ENCODE measurements at regions not wholly inside any gene's neighbourhood (a gene's known extent, or its start where the extent isn't known, plus 50 kb on each side); places are given as distances from the start of the nearest gene placed in this dataset.

- no peak overlapping the region for H3K4me3 ChIP-seq (replicated peaks; ENCODE audit: insufficient read depth, low read length)
- H3K27me3 ChIP-seq (ENCODE audit: insufficient read depth, poor library complexity, severe bottlenecking), result no peaks in the 10 kb centered on the region
- H3K27ac ChIP-seq (replicated peaks), result no peak overlapping the region
- DNase-seq (ENCODE audit: low read depth in 1 of 2, low spot score in 1 of 2), result no peak
- TF ChIP-seq REST (IDR thresholded peaks at IDR 0.05; ENCODE audit: insufficient replicate concordance, low read depth) (no peak), GABPA (IDR thresholded peaks at IDR 0.05; ENCODE audit: low read depth) (no peak), POLR2AphosphoS5 (IDR thresholded peaks at IDR 0.05; ENCODE audit: low read depth) (no peak), CTCF (IDR thresholded peaks at IDR 0.05; ENCODE audit: insufficient read depth, low read length) (no peak)
Observed at GRCh38 chr2:215654148-215654819, 218.4 kb upstream of the FN1 start.

GRCh38 chr2:215653344-215654030, 217.6 kb upstream of the FN1 start:
- Histone ChIP-seq H3K27ac (replicated peaks) (no peak overlapping the region), H3K4me3 (replicated peaks; ENCODE audit: insufficient read depth, low read length) (no peak overlapping the region), H3K27me3 (ENCODE audit: insufficient read depth, poor library complexity, severe bottlenecking) (no peaks in the 10 kb centered on the region)
- TF ChIP-seq SPI1 (IDR thresholded peaks at IDR 0.05; ENCODE audit: borderline replicate concordance, low read depth), result no peak
- TF ChIP-seq REST (IDR thresholded peaks at IDR 0.05; ENCODE audit: insufficient replicate concordance, low read depth), result no peak
- TF ChIP-seq GABPA (IDR thresholded peaks at IDR 0.05; ENCODE audit: low read depth), result no peak
- no peak for TF ChIP-seq CTCF (IDR thresholded peaks at IDR 0.05; ENCODE audit: insufficient read depth, low read length)
- no peak for TF ChIP-seq POLR2AphosphoS5 (IDR thresholded peaks at IDR 0.05; ENCODE audit: low read depth)
- DNase-seq (ENCODE audit: low read depth in 1 of 2, low spot score in 1 of 2), result no peak

DNA sequence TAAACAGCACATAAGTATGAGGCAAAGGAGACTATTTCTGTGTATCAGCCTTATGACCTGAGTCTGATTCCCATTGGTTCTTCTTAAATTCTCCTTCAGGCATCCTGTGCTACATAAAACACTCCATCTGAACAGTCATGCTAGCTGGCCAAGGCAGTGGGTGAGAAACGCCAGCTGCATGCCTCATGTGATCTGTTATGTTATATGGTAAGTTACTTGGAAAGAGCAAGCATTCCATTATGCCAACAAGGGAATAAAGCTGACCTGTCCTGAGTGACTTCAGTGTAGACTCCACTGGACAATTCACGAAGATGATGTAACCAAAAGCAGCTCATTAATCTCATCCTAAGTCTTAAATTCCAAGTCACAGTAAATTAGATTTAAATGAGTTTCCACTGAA, 216.5 kb upstream of the FN1 start:
- TF ChIP-seq SPI1 (IDR thresholded peaks at IDR 0.05; ENCODE audit: borderline replicate concordance, low read depth) (no peak), POLR2AphosphoS5 (IDR thresholded peaks at IDR 0.05; ENCODE audit: low read depth) (no peak), GABPA (IDR thresholded peaks at IDR 0.05; ENCODE audit: low read depth) (no peak), REST (IDR thresholded peaks at IDR 0.05; ENCODE audit: insufficient replicate concordance, low read depth) (no peak)
- no peak for DNase-seq (ENCODE audit: low read depth in 1 of 2, low spot score in 1 of 2)
- Histone ChIP-seq H3K27me3 (ENCODE audit: insufficient read depth, poor library complexity, severe bottlenecking) (no peaks in the 10 kb centered on the region), H3K27ac (replicated peaks) (no peak overlapping the region), H3K4me3 (replicated peaks; ENCODE audit: insufficient read depth, low read length) (no peak overlapping the region)

Data from HL-60 (cell line).